Gastrocnemius medialis (tissue), 4 donors: ENCODE measurements at regions not wholly inside any gene's neighbourhood (a gene's known extent, or its start where the extent isn't known, plus 50 kb on each side); places are given as distances from the start of the nearest gene placed in this dataset.

ENCODE experiments used
- ATAC-seq, 2 donors: fragments of 150-250 bp; one replicate each; pipeline ENCODE4 v1.9.1; 2016
- DNase-seq, 2 donors: peaks; one replicate each; pipeline ENCODE4 v3.0.0-alpha.2; 2019
- H3K27ac ChIP-seq, 4 donors: fragments of 200-600 bp; sonication (generic); 1 replicate in 1 of 4; 2 replicates in 3 of 4; pipeline ENCODE4 v1.5.1; 2016 to 2018; ENCODE audit warnings: mild to moderate bottlenecking in 2 of 4, moderate library complexity in 1 of 4
- H3K27me3 ChIP-seq, 3 donors: fragments of 200-600 bp; sonication (generic) in 2 of 3; 1 replicate in 1 of 3; 2 replicates in 2 of 3; pipeline versions ENCODE4 v1.5.1 to v1.6.0; 2016 to 2019; ENCODE audit warnings: mild to moderate bottlenecking in 1 of 3, moderate library complexity in 1 of 3
- H3K36me3 ChIP-seq, 2 donors: fragments of 200-600 bp; sonication (generic) in 1 of 2; one replicate each; pipeline ENCODE4 v1.5.1; 2017 to 2018
- H3K4me1 ChIP-seq, 2 donors: fragments of 200-600 bp; sonication (generic) in 1 of 2; one replicate each; pipeline ENCODE4 v1.5.1; 2016 to 2017; ENCODE audit warnings: mild to moderate bottlenecking in 2 of 2
- H3K4me3 ChIP-seq, 4 donors: fragments of 200-600 bp; sonication (generic) in 3 of 4; 1 replicate in 1 of 4; 2 replicates in 3 of 4; pipeline ENCODE4 v1.5.1; 2016 to 2019; ENCODE audit warnings: mild to moderate bottlenecking in 2 of 4
- H3K9me3 ChIP-seq, 3 donors: fragments of 200-600 bp; sonication (generic) in 2 of 3; 1 replicate in 1 of 3; 2 replicates in 2 of 3; pipeline ENCODE4 v1.5.1; 2016 to 2019
- CTCF ChIP-seq, 5 experiments: fragments of 450-650 bp in 3 of 5; fragments of 200-600 bp in 2 of 5; sonication (generic) in 2 of 5; IDR thresholded peaks in 4 of 5; conservative IDR thresholded peaks in 1 of 5; 1 replicate in 4 of 5; 2 replicates in 1 of 5; pipeline ENCODE4 v1.5.1; 2016 to 2019; ENCODE audit warnings: antibody characterized with exemption in 5 of 5, mild to moderate bottlenecking in 3 of 5, moderate library complexity in 3 of 5
- POLR2A ChIP-seq, 2 donors: fragments of 450-650 bp; IDR thresholded peaks; one replicate each; pipeline ENCODE4 v1.6.1; 2017; ENCODE audit warnings: antibody characterized with exemption in 2 of 2, mild to moderate bottlenecking in 2 of 2, moderate library complexity in 2 of 2
- in situ Hi-C, 4 donors: fragments of 200-750 bp; cut with MboI; loops; one replicate each; pipeline versions ENCODE4 v1.15.0 to v1.8.0; 2017; ENCODE audit warnings: low sequenced_read_pairs in 4 of 4
- intact Hi-C: fragments of 100-400 bp; cut with DNase I; formaldehyde crosslinking; loops from one replicate; pipeline ENCODE4 v1.15.1; 2023; ENCODE audit warnings: low total_unique reads

- no peak overlapping the region for H3K27ac ChIP-seq
- H3K4me1 ChIP-seq, result no peaks in the 10 kb centered on the region
- DNase-seq (no peak), ATAC-seq (no peak)
- no peaks in the 10 kb centered on the region for H3K9me3 ChIP-seq
- TF ChIP-seq POLR2A (IDR thresholded peaks at IDR 0.05), result no peak
- no peak for TF ChIP-seq CTCF (IDR thresholded peaks at IDR 0.05 in 4 of 5, conservative IDR thresholded peaks at IDR 0.05 in 1 of 5)
- H3K36me3 ChIP-seq, result no peaks in the 10 kb centered on the region
- intact Hi-C loops (no loop called here), in situ Hi-C loops (no loop called here)
- H3K27me3 ChIP-seq, result no peaks in the 10 kb centered on the region
- H3K4me3 ChIP-seq, result no peak overlapping the region
Observed at GRCh38 chr13:54184576-54184975, 1156.0 kb downstream of the OLFM4 start.

GRCh38 chr13:54185101-54185500 is 1156.5 kb downstream of the OLFM4 start:
- intact Hi-C loops (no loop called here), in situ Hi-C loops (no loop called here)
- Histone ChIP-seq H3K27me3 (no peaks in the 10 kb centered on the region), H3K9me3 (no peaks in the 10 kb centered on the region), H3K27ac (no peak overlapping the region), H3K4me1 (no peaks in the 10 kb centered on the region), H3K36me3 (no peaks in the 10 kb centered on the region), H3K4me3 (no peak overlapping the region)
- TF ChIP-seq POLR2A (IDR thresholded peaks at IDR 0.05) (no peak), CTCF (IDR thresholded peaks at IDR 0.05 in 4 of 5, conservative IDR thresholded peaks at IDR 0.05 in 1 of 5) (no peak)
- ATAC-seq, result no peak
- DNase-seq, result no peak

GRCh38 chr13:54185785-54186184 is 1157.2 kb downstream of the OLFM4 start:
- Histone ChIP-seq H3K4me1 (no peaks in the 10 kb centered on the region), H3K9me3 (no peaks in the 10 kb centered on the region), H3K36me3 (no peaks in the 10 kb centered on the region), H3K4me3 (no peak overlapping the region), H3K27me3 (no peaks in the 10 kb centered on the region), H3K27ac (no peak overlapping the region)
- no peak for DNase-seq
- ATAC-seq, result no peak
- TF ChIP-seq POLR2A (IDR thresholded peaks at IDR 0.05) (no peak), CTCF (IDR thresholded peaks at IDR 0.05 in 4 of 5, conservative IDR thresholded peaks at IDR 0.05 in 1 of 5) (no peak)
- intact Hi-C loops (no loop called here), in situ Hi-C loops (no loop called here)

- Histone ChIP-seq H3K27me3 (no peaks in the 10 kb centered on the region), H3K4me3 (no peak overlapping the region), H3K9me3 (no peaks in the 10 kb centered on the region), H3K36me3 (no peaks in the 10 kb centered on the region), H3K4me1 (no peaks in the 10 kb centered on the region), H3K27ac (no peak overlapping the region)
- DNase-seq (no peak), ATAC-seq (no peak)
- in situ Hi-C loops (no loop called here), intact Hi-C loops (no loop called here)
- TF ChIP-seq CTCF (IDR thresholded peaks at IDR 0.05 in 4 of 5, conservative IDR thresholded peaks at IDR 0.05 in 1 of 5) (no peak), POLR2A (IDR thresholded peaks at IDR 0.05) (no peak)
Observed at GRCh38 chr13:54187461-54187860, 1158.8 kb downstream of the OLFM4 start.

- H3K4me1 ChIP-seq, result no peaks in the 10 kb centered on the region
- DNase-seq (no peak), ATAC-seq (no peak)
- no peaks in the 10 kb centered on the region for H3K9me3 ChIP-seq
- intact Hi-C loops, result no loop called here
- TF ChIP-seq CTCF (IDR thresholded peaks at IDR 0.05 in 4 of 5, conservative IDR thresholded peaks at IDR 0.05 in 1 of 5) (no peak), POLR2A (IDR thresholded peaks at IDR 0.05) (no peak)
- no peak overlapping the region for H3K27ac ChIP-seq
- in situ Hi-C loops, result no loop called here
- no peak overlapping the region for H3K4me3 ChIP-seq
- H3K36me3 ChIP-seq, result no peaks in the 10 kb centered on the region
- no peaks in the 10 kb centered on the region for H3K27me3 ChIP-seq
Observed at GRCh38 chr13:54194233-54195024, 1165.8 kb downstream of the OLFM4 start.
